Neural progenitor cell (in vitro differentiated cells): ENCODE measurements at regions not wholly inside any gene's neighbourhood (a gene's known extent, or its start where the extent isn't known, plus 50 kb on each side); places are given as distances from the start of the nearest gene placed in this dataset.

Experiments
- CTCF ChIP-seq: fragments of 200-600 bp; sonication (generic); IDR thresholded peaks from 2 replicates; pipeline ENCODE4 v1.5.1; 2017; ENCODE audit warnings: antibody characterized with exemption, mild to moderate bottlenecking
- EZH2 ChIP-seq: fragments of 200-600 bp; sonication (generic); IDR thresholded peaks from 2 replicates; pipeline ENCODE4 v1.6.1; 2017; ENCODE audit warnings: antibody characterized with exemption, mild to moderate bottlenecking, moderate library complexity

- TF ChIP-seq CTCF: no peak
- no peak for TF ChIP-seq EZH2
Measured at GRCh38 chr6:126199466-126199865, 140.4 kb upstream of the CENPW start.
